ENCODE measurements at regions not wholly inside any gene's neighbourhood (a gene's known extent, or its start where the extent isn't known, plus 50 kb on each side); places are given as distances from the start of the nearest gene placed in this dataset.

GRCh38 chr1:29809446-29810120 is 573.3 kb downstream of the PTPRU start:
- WGBS, 5 donors, result 63 to 76% (median 71%) methylated on average over 15 to 16 of the region's 16 CpGs
- Histone ChIP-seq H3K27me3 (replicated peaks in 1 of 7) (peaks cover 0 to 28% (median 0%) of the 10 kb centered on the region in 7 donors), H3K36me3 (no peaks in the 10 kb centered on the region), H3K4me1 (no peaks in the 10 kb centered on the region), H3K27ac (no peak overlapping the region), H3K4me3 (no peak overlapping the region), H3K9me3 (no peaks in the 10 kb centered on the region)
- peak; percentile 35 for DNase-seq
- intact Hi-C loops (cut with DNase I; ENCODE audit: low total_unique reads), result no loop called here
- TF ChIP-seq POLR2AphosphoS5 (IDR thresholded peaks at IDR 0.05), result no peak
- TF ChIP-seq POLR2A (IDR thresholded peaks at IDR 0.05), result no peak
- no peak for TF ChIP-seq CTCF (IDR thresholded peaks at IDR 0.05 in 8 of 11, conservative IDR thresholded peaks at IDR 0.05 in 3 of 11)

GRCh38 chr1:29808141-29808995 is 572.0 kb downstream of the PTPRU start:
- no peak for DNase-seq
- Histone ChIP-seq H3K27me3 (replicated peaks in 1 of 7) (peaks cover 0 to 38% (median 0%) of the 10 kb centered on the region in 7 donors), H3K4me3 (no peak overlapping the region), H3K9me3 (no peaks in the 10 kb centered on the region), H3K36me3 (no peaks in the 10 kb centered on the region), H3K4me1 (no peaks in the 10 kb centered on the region), H3K27ac (no peak overlapping the region)
- intact Hi-C loops (cut with DNase I; ENCODE audit: low total_unique reads), result no loop called here
- TF ChIP-seq POLR2A (IDR thresholded peaks at IDR 0.05) (no peak), POLR2AphosphoS5 (IDR thresholded peaks at IDR 0.05) (no peak), CTCF (IDR thresholded peaks at IDR 0.05 in 8 of 11, conservative IDR thresholded peaks at IDR 0.05 in 3 of 11) (no peak)
- 81 to 89% (median 86%) methylated on average over 8 of the region's 8 CpGs for WGBS, 5 donors

GRCh38 chr1:29807689-29808088 is 571.4 kb downstream of the PTPRU start:
- H3K9me3 ChIP-seq, result no peaks in the 10 kb centered on the region
- TF ChIP-seq CTCF (IDR thresholded peaks at IDR 0.05 in 8 of 11, conservative IDR thresholded peaks at IDR 0.05 in 3 of 11) (no peak), POLR2A (IDR thresholded peaks at IDR 0.05) (no peak), POLR2AphosphoS5 (IDR thresholded peaks at IDR 0.05) (no peak)
- H3K4me3 ChIP-seq, result no peak overlapping the region
- H3K4me1 ChIP-seq, result peaks cover 0 to under 1% (median 0%) of the 10 kb centered on the region in 6 donors
- intact Hi-C loops (cut with DNase I; ENCODE audit: low total_unique reads), result no loop called here
- H3K36me3 ChIP-seq, result no peaks in the 10 kb centered on the region
- no peak overlapping the region for H3K27ac ChIP-seq
- peaks cover 0 to 44% (median 0%) of the 10 kb centered on the region in 7 donors for H3K27me3 ChIP-seq (replicated peaks in 1 of 7)
- 83 to 99% (median 90%) methylated on average over 5 of the region's 5 CpGs for WGBS, 5 donors
- DNase-seq, result no peak

Measured in spleen (tissue), 11 donors.